ENCODE measurements at regions not wholly inside any gene's neighbourhood (a gene's known extent, or its start where the extent isn't known, plus 50 kb on each side); places are given as distances from the start of the nearest gene placed in this dataset.

- no peaks in the 10 kb centered on the region for H3K36me3 Mint-ChIP-seq (ENCODE audit: insufficient read depth)
- no peak overlapping the region for H3K4me3 Mint-ChIP-seq (ENCODE audit: low read depth)
- H3K9me3 Mint-ChIP-seq (ENCODE audit: low read depth), result no peaks in the 10 kb centered on the region
- no peaks in the 10 kb centered on the region for H3K4me1 Mint-ChIP-seq (ENCODE audit: low read depth)
- H3K27ac Mint-ChIP-seq, result no peak overlapping the region
- TF ChIP-seq CTCF (IDR thresholded peaks at IDR 0.05; ENCODE audit: unreplicated experiment), result no peak
- H3K27me3 Mint-ChIP-seq, result no peaks in the 10 kb centered on the region
- DNase-seq (ENCODE audit: low spot score, unreplicated experiment), result no peak
These were observed 521.2 kb downstream of the AACS start for GRCh38 chr12:125586441-125586840.

- Mint-ChIP-seq H3K27ac (no peak overlapping the region), H3K4me3 (ENCODE audit: low read depth) (no peak overlapping the region), H3K36me3 (ENCODE audit: insufficient read depth) (no peaks in the 10 kb centered on the region), H3K9me3 (ENCODE audit: low read depth) (peaks cover 4% of the 10 kb centered on the region), H3K4me1 (ENCODE audit: low read depth) (no peaks in the 10 kb centered on the region), H3K27me3 (no peaks in the 10 kb centered on the region)
- no peak for TF ChIP-seq CTCF (IDR thresholded peaks at IDR 0.05; ENCODE audit: unreplicated experiment)
- no peak for DNase-seq (ENCODE audit: low spot score, unreplicated experiment)
These were observed 528.0 kb downstream of the AACS start for GRCh38 chr12:125593269-125593668.

GRCh38 chr12:125604976-125605375, 539.7 kb downstream of the AACS start:
- no peaks in the 10 kb centered on the region for H3K4me1 Mint-ChIP-seq (ENCODE audit: low read depth)
- no peak for DNase-seq (ENCODE audit: low spot score, unreplicated experiment)
- peaks cover 5% of the 10 kb centered on the region for H3K9me3 Mint-ChIP-seq (ENCODE audit: low read depth)
- no peak for TF ChIP-seq CTCF (IDR thresholded peaks at IDR 0.05; ENCODE audit: unreplicated experiment)
- H3K27me3 Mint-ChIP-seq, result peaks cover 4% of the 10 kb centered on the region
- no peaks in the 10 kb centered on the region for H3K36me3 Mint-ChIP-seq (ENCODE audit: insufficient read depth)
- H3K4me3 Mint-ChIP-seq (ENCODE audit: low read depth), result no peak overlapping the region
- H3K27ac Mint-ChIP-seq, result no peak overlapping the region

- Mint-ChIP-seq H3K36me3 (ENCODE audit: insufficient read depth) (no peaks in the 10 kb centered on the region), H3K27ac (no peak overlapping the region), H3K27me3 (no peaks in the 10 kb centered on the region), H3K9me3 (ENCODE audit: low read depth) (peaks cover 1% of the 10 kb centered on the region), H3K4me3 (ENCODE audit: low read depth) (no peak overlapping the region), H3K4me1 (ENCODE audit: low read depth) (no peaks in the 10 kb centered on the region)
- DNase-seq (ENCODE audit: low spot score, unreplicated experiment), result no peak
- TF ChIP-seq CTCF (IDR thresholded peaks at IDR 0.05; ENCODE audit: unreplicated experiment), result no peak
These were observed 541.1 kb downstream of the AACS start for GRCh38 chr12:125606312-125606711.

GRCh38 chr12:125610292-125610691, 545.1 kb downstream of the AACS start:
- no peaks in the 10 kb centered on the region for H3K4me1 Mint-ChIP-seq (ENCODE audit: low read depth)
- no peak overlapping the region for H3K4me3 Mint-ChIP-seq (ENCODE audit: low read depth)
- no peak for DNase-seq (ENCODE audit: low spot score, unreplicated experiment)
- H3K27me3 Mint-ChIP-seq, result no peaks in the 10 kb centered on the region
- H3K27ac Mint-ChIP-seq, result no peak overlapping the region
- TF ChIP-seq CTCF (IDR thresholded peaks at IDR 0.05; ENCODE audit: unreplicated experiment), result no peak
- no peaks in the 10 kb centered on the region for H3K36me3 Mint-ChIP-seq (ENCODE audit: insufficient read depth)
- no peaks in the 10 kb centered on the region for H3K9me3 Mint-ChIP-seq (ENCODE audit: low read depth)

All from progenitor cell of endocrine pancreas (in vitro differentiated cells).